Caco-2 (cell line): ENCODE measurements at regions not wholly inside any gene's neighbourhood (a gene's known extent, or its start where the extent isn't known, plus 50 kb on each side); places are given as distances from the start of the nearest gene placed in this dataset.

Experiments used
- BruUV-seq: library from RNA; stranded (reverse); fragments of 400-500 nt; replicated peaks from 2 replicates; lab custom pipeline; 2021; lab: Mats Ljungman, UMichigan
- CTCF ChIA-PET: fragments of 300-600 bp; sonication (Branson Sonifier 250); formaldehyde crosslinking; loops from one replicate; lab custom pipeline; 2022; ENCODE audit warnings: antibody characterized with exemption; lab: Charles Lee
- POLR2A ChIA-PET: fragments of 300-600 bp; sonication (Branson Sonifier 250); formaldehyde crosslinking; loops from one replicate; lab custom pipeline; 2022; ENCODE audit warnings: antibody characterized with exemption; lab: Charles Lee
- DNase-seq, 2 experiments: peaks; one replicate each; pipeline versions ENCODE4 v3.0.0 to v3.0.0-alpha.2; 2020 to 2022
- H3K27me3 ChIP-seq: replicated peaks from 2 replicates; pipeline ENCODE4 v1.6.0; 2011; ENCODE audit warnings: low read length; ENCODE audit not compliant: control insufficient read depth, insufficient read depth
- H3K36me3 ChIP-seq: 2 replicates; pipeline ENCODE4 v1.5.1; 2011; ENCODE audit warnings: low read length; ENCODE audit not compliant: control insufficient read depth, insufficient read depth
- H3K4me1 ChIP-seq: fragments of 250-450 bp; sonication (Bioruptor Pico); 2 replicates; pipeline ENCODE4 v1.5.1; 2020; ENCODE audit warnings: mild to moderate bottlenecking
- H3K4me3 ChIP-seq: 2 replicates; pipeline ENCODE4 v1.5.1; 2011; ENCODE audit warnings: low read depth, mild to moderate bottlenecking, control low read depth, low read length
- H3K9me3 ChIP-seq: fragments of 250-450 bp; sonication (Bioruptor Pico); 2 replicates; pipeline ENCODE4 v1.5.1; 2020; ENCODE audit warnings: mild to moderate bottlenecking, moderate library complexity
- H3K27ac Mint-ChIP-seq: one replicate; pipeline ENCODE4 v1.8.0; 2022; ENCODE audit warnings: mixed read lengths; ENCODE audit not compliant: unreplicated experiment
- H3K27me3 Mint-ChIP-seq: one replicate; pipeline ENCODE4 v1.8.0; 2022; ENCODE audit warnings: mixed read lengths; ENCODE audit not compliant: insufficient read depth, unreplicated experiment
- H3K36me3 Mint-ChIP-seq: one replicate; pipeline ENCODE4 v1.8.0; 2022; ENCODE audit warnings: mild to moderate bottlenecking, mixed read lengths; ENCODE audit not compliant: insufficient read depth, unreplicated experiment
- H3K4me1 Mint-ChIP-seq: one replicate; pipeline ENCODE4 v1.8.0; 2022; ENCODE audit warnings: low read depth, mixed read lengths; ENCODE audit not compliant: unreplicated experiment
- H3K4me3 Mint-ChIP-seq: one replicate; pipeline ENCODE4 v1.8.0; 2022; ENCODE audit warnings: mild to moderate bottlenecking, moderate library complexity, mixed read lengths; ENCODE audit not compliant: unreplicated experiment
- H3K9me3 Mint-ChIP-seq: one replicate; pipeline ENCODE4 v1.8.0; 2022; ENCODE audit warnings: mixed read lengths; ENCODE audit not compliant: unreplicated experiment
- intact Hi-C: fragments of 100-400 bp; cut with micrococcal nuclease; formaldehyde crosslinking; loops from one replicate; pipeline ENCODE4 v1.10.0; 2022; ENCODE audit not compliant: unreplicated experiment
- TF ChIP-seq, protein P1 (sequence below), 2 experiments: fragments of 200-600 bp in 1 of 2; IDR thresholded peaks; 1 replicate in 1 of 2; 2 replicates in 1 of 2; pipeline versions ENCODE4 v1.5.1 to v1.8.0; 2011 to 2022; ENCODE audit warnings: antibody characterized with exemption in 1 of 2, control low read depth in 1 of 2, inconsistent platforms in 1 of 2, low read depth in 1 of 2, low read length in 1 of 2, mild to moderate bottlenecking in 1 of 2, moderate library complexity in 1 of 2; ENCODE audit not compliant: insufficient read depth in 1 of 2, severe bottlenecking in 1 of 2, unreplicated experiment in 1 of 2

DNA sequence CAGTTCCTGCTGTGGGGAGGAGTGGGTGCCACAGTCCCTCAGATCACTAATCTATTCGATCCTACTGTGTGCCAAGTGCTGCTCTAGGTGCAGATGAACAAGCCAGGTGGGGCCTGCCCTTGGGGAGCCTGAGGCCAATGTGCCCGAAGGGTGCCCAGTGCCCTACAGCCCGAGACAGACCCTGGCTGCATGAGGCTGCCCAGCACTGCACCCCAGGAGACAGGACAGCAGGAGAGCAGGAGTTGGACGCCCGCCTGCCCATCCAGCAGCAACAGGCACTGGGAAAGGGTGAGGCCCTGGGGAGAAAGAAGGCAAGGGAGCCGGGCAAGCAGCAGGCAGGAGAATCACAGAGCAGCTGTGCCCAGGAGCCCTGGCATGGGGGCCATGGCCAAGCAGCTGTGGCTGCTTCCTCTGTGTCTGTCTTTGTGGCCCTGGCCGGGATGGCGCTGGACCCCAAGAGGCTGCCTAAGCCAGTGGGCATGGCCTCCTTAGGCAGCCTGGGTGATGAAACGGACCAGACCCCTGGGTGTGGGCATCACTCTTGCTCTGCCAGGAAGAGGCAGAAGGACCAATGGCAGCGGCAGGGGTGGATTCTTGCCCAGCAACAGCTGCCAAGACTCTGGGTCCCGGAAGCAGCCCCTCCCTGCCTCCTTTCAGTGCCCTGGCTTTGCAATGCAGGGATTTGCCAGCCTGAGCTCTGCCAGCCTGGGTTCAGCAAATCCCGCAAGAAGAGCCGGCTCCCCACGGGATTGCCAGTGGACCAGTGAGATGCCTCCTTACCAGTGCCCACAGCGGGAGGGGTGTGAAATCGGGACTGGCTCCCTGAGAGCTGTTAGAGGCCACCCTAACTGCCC is 179.6 kb upstream of the TNRC6C start:
- ChIA-PET POLR2A (no interaction called here), CTCF (no interaction called here)
- Mint-ChIP-seq H3K9me3 (no peaks in the 10 kb centered on the region), H3K4me3 (no peak overlapping the region), H3K27ac (no peak overlapping the region), H3K4me1 (no peaks in the 10 kb centered on the region), H3K27me3 (peaks cover 2% of the 10 kb centered on the region), H3K36me3 (no peaks in the 10 kb centered on the region)
- no TSS peak for BruUV-seq
- TF ChIP-seq, protein P1, sequence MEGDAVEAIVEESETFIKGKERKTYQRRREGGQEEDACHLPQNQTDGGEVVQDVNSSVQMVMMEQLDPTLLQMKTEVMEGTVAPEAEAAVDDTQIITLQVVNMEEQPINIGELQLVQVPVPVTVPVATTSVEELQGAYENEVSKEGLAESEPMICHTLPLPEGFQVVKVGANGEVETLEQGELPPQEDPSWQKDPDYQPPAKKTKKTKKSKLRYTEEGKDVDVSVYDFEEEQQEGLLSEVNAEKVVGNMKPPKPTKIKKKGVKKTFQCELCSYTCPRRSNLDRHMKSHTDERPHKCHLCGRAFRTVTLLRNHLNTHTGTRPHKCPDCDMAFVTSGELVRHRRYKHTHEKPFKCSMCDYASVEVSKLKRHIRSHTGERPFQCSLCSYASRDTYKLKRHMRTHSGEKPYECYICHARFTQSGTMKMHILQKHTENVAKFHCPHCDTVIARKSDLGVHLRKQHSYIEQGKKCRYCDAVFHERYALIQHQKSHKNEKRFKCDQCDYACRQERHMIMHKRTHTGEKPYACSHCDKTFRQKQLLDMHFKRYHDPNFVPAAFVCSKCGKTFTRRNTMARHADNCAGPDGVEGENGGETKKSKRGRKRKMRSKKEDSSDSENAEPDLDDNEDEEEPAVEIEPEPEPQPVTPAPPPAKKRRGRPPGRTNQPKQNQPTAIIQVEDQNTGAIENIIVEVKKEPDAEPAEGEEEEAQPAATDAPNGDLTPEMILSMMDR (IDR thresholded peaks at IDR 0.05; ENCODE audit: insufficient read depth in 1 of 2, low read depth in 1 of 2, low read length in 1 of 2, severe bottlenecking in 1 of 2, unreplicated experiment in 1 of 2): no peak
- intact Hi-C loops: no loop called here
- Histone ChIP-seq H3K27me3 (no peaks in the 10 kb centered on the region; the same call in 1 of the 2 replicates), H3K36me3 (no peaks in the 10 kb centered on the region), H3K4me1 (no peaks in the 10 kb centered on the region), H3K4me3 (no peak overlapping the region), H3K9me3 (no peaks in the 10 kb centered on the region)
- DNase-seq: no peak

DNA sequence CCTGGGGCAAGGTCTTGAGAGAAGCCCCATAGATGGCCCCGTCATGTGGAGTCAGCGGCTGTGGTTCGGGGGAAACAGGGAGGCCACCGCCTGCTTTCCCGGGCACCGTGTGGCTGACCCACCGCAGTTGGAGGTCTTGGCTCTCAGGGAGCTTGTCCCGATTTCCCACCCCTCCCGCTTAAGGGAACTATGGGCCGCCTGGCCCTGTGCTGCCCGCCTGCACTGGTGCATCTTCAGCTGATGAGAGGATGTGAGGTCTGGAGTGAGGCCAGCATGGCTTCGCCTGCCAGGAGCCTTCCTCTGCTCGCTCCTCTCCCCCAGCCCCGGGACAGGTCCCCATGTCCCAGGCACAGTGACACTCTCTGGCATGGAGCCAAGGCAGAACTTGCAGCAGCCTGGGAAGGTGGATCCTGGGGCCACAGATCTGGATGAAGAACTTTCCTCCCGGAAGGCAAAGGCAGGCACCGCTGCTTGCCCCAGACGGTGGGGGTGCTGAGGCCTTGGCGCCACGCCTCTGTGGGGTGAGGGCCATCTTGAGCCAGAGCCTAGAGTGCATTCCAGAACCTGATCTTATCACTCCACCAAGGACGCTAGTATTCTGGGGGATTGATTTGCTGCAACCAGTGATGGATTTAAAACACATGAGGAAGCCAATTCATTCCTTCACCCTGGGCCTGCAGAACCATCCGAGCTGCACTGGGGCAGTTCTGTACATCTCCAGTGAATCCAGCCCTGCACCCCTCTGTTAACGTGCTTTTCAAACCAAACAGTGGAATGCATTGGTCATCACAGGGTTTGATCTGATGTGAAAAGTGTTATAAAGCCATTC is 178.6 kb upstream of the TNRC6C start:
- Mint-ChIP-seq H3K27ac (no peak overlapping the region), H3K27me3 (peaks cover 5% of the 10 kb centered on the region), H3K9me3 (no peaks in the 10 kb centered on the region), H3K4me3 (no peak overlapping the region), H3K4me1 (no peaks in the 10 kb centered on the region), H3K36me3 (no peaks in the 10 kb centered on the region)
- no peaks in the 10 kb centered on the region; the same call in 1 of the 2 replicates for H3K27me3 ChIP-seq
- H3K36me3 ChIP-seq: no peaks in the 10 kb centered on the region
- no peaks in the 10 kb centered on the region for H3K9me3 ChIP-seq
- ChIA-PET POLR2A (no interaction called here), CTCF (no interaction called here)
- no peak overlapping the region for H3K4me3 ChIP-seq
- intact Hi-C loops: no loop called here
- DNase-seq: no peak
- TF ChIP-seq, protein P1 (IDR thresholded peaks at IDR 0.05; ENCODE audit: insufficient read depth in 1 of 2, low read depth in 1 of 2, low read length in 1 of 2, severe bottlenecking in 1 of 2, unreplicated experiment in 1 of 2): no peak
- no TSS peak for BruUV-seq
- H3K4me1 ChIP-seq: no peaks in the 10 kb centered on the region

GRCh38 chr17:77781536-77781935 is 177.0 kb upstream of the TNRC6C start:
- POLR2A ChIA-PET: no interaction called here
- TF ChIP-seq, protein P1 (IDR thresholded peaks at IDR 0.05; ENCODE audit: insufficient read depth in 1 of 2, low read depth in 1 of 2, low read length in 1 of 2, severe bottlenecking in 1 of 2, unreplicated experiment in 1 of 2): no peak
- Histone ChIP-seq H3K36me3 (no peaks in the 10 kb centered on the region), H3K4me1 (no peaks in the 10 kb centered on the region), H3K9me3 (no peaks in the 10 kb centered on the region), H3K27me3 (no peaks in the 10 kb centered on the region; the same call in none of the 2 replicates), H3K4me3 (no peak overlapping the region)
- H3K27ac Mint-ChIP-seq: no peak overlapping the region
- H3K27me3 Mint-ChIP-seq: peaks cover 18% of the 10 kb centered on the region
- no peak overlapping the region for H3K4me3 Mint-ChIP-seq
- CTCF ChIA-PET: no interaction called here
- no TSS peak for BruUV-seq
- no peak for DNase-seq
- no peaks in the 10 kb centered on the region for H3K4me1 Mint-ChIP-seq
- intact Hi-C loops: no loop called here
- H3K9me3 Mint-ChIP-seq: no peaks in the 10 kb centered on the region
- H3K36me3 Mint-ChIP-seq: no peaks in the 10 kb centered on the region
